GM19395 (cell line): ENCODE measurements at regions not wholly inside any gene's neighbourhood (a gene's known extent, or its start where the extent isn't known, plus 50 kb on each side); places are given as distances from the start of the nearest gene placed in this dataset.

Experiments used
- ATAC-seq: cut with Tn5 transposase; IDR thresholded peaks from one replicate; pipeline ENCODE4 v1.9.1; 2021; ENCODE audit warnings: mild to moderate bottlenecking, moderate library complexity; ENCODE audit not compliant: unreplicated experiment

DNA sequence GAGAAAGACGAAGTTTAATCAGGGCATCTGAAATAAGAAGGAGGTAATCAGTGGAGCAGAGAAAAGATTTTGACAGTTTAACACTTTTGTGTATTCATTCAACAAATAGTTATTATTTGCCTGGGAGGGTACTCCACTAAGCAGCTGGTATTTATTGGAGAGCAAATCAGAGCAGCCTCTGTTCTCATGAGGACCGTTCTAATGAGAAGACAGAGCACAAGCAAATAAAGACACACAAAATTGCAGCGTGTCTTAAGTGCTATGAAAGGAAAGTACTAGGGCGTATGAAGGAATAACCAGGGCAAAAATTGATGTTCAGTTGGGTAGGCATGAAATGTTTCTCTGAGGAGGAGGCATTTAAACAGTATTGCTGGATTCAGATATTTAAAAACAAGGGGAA, 302.9 kb upstream of the RARB start:
- ATAC-seq = no peak

DNA sequence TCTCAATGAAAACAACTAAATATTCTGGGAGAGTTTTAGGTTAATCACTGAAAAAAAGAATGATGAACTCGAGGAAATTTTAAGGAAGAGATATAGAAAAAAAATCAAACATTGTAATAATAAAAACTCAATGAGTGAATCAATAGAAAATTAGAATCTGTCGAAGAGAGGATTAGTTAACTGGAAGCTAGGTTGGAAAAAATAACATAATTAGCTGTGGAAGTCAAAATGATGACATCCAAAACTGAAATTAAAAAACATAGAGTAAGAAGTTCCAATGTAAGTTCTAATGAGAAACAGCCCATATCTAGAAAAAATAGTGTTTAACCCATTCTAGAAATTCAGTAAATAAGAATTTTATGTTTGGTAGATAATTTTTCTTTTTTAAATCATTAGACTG, 299.3 kb upstream of the RARB start:
- ATAC-seq = no peak

DNA sequence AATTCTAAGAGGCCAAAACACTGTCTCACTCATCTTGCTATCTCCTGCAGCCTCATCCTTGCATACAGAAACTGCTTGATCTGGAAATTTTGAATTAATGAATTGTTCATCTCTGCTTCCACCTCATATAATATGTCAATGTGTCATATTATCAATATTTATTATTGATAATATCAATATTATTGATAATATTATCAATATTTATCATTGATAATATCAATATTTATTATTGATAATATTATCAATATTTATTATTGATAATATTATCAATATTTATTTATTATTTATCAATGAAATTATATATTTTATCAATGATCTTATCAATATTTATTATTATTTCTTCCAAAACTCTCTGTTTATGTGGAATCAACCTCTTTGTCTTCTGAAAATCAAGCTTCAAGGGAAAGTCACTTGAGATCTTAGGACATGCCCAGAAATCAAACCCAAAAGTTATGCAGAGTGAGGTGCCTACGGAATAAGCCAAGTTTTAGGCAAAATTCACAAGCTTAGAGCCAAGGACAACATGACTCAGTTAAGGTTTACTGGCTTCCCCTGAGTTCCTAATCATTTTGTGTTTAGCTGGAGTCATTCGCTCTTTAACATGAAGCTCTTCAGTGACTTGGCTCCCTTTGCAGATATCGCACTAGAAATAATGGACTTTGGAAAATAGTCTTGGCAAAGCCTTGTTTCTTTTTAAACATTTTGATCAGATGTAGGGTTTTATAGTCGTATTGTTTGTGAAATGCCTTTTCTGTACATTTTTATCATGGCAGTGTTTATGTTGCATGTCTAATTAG, 297.1 kb upstream of the RARB start:
- no peak for ATAC-seq

DNA sequence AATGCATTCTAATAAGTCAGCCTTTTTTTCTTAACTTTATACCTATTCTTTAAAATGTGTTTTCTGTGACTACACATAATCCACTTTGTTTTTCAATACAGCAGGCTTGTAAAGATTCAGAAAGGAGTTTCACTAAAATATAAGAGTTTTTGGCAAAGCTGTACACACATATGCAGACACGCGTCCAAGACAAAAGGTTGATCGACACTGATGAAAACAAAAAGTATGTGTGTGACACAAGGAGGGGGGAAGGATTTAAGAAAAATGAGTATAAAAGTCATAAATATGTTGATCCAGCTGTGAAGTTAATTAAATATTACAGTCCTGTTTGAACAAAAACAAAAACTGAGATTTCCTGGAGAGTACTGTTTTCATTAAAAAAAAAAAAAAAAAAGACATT, 294.5 kb upstream of the RARB start:
- ATAC-seq = no peak

DNA sequence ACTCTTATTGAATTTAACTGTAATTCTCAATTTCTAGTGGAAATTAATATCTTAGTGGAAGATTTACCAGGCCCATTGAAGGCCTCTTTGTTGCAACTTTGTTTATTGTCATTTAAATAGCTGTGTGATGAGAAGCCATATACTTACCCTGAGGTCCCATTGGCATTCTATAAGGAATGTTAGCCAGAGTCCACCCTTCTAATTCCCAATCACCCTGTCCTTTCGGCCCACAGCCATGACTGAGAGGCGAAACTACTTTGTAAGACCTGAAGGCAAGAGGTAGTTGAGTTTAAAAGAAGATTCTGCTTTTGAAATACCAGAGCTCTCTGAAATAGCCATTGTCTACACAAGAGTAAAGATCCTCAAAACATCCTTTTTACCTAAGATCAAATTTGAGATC, 290.5 kb upstream of the RARB start:
- ATAC-seq = no peak

DNA sequence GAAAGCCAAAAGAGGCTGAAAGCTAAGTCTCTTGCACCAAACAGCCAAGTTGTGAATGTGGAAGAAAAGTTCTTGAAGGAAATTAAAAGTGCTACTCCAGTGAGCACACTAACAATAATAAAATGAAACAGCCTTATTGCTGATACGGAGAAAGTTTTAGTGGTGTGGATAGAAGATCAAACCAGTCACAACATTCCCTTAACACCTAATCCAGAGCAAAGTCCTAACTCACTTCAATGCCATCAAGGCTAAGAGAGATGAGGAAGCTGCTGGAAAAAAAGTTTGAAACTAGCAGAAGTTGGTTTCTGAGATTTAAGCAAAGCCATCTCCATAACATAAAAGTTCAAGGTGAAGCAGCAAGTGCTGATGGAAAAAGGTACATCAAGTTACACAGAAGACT, 288.8 kb upstream of the RARB start:
- no peak for ATAC-seq

DNA sequence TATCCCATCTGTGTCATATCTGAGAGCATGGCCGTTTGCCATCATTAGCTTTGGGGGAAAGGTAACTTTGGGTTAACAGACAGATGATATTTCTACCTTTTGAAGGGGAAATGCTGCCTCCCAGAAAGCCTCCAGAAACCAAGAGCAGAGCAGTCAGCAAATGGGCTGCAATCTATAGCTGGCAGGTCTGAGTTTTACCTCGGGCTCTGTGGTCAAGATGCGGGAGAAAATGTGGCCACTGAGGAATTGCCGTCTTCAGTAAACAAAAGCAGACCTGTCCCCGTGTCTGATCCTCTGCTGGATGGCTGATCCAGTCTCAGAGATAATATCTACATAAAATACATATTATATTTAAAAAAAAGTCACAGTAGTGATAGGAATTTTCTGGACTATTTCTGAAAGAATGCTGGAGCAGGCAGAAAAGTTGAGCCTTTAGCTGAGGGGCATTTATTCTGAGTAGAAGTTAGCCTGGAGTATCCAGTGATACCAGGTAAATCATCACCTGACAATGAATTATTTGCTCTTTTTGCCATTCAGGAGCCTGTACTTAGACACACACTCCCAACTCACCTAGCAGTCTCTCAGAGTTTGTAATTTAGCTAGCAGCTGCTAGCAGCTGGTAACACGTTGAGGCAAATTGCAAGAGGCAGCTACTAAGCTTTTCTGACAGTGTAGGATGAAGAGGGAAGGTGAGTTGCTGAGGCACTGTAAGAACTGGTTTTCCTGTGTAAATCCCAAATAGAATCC, 285.3 kb upstream of the RARB start:
- ATAC-seq = no peak

DNA sequence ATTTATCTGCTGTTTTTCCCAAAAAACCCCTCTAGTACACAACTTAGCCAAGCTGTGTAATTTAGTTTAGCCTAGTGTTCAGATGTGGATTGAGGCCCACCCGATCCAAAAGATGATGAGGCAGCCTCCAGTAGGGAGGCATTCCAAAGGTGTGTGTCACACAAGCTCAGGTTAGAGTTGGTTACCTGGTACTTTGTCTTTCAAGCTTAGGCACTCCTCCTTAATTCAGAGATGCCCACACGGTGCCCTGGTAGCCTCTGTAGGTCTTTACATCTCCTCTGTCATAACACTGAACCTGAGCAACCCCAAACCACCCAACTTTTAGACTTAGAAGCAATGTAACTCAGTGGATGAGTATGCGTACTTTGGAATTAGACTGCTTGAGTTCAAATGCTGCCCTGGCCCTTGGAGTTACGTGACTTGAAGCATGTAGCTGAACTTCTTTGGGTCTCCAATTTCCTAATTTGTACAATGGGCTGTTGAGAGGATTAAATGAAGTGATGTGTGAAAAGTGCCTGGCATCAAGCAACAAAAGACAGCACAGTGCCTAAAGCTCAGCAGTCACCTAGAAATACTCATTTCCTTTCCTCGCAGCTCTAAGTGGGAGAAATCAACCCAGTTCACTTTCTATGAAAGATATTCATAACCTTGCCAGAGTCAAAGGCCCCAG, 284.6 kb upstream of the RARB start:
- ATAC-seq = no peak

DNA sequence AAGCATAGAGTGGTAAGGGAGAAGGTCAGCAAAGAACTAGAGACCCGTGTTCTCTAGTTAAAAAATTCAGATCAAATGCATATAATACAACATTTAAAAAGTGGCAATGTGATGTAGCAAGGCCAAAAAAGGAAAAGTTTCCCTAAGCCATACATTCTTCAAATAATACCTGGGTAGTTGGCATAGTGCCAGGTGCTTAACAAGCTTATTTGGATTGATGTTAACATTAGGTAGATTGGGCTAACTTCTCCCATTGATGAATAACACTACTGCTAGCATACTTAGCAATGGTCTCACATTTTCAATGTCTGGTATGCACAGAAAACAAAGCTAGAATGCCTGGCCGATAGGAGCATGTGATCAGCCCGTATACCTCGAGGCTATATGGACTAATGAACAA, 283.6 kb upstream of the RARB start:
- ATAC-seq = no peak

DNA sequence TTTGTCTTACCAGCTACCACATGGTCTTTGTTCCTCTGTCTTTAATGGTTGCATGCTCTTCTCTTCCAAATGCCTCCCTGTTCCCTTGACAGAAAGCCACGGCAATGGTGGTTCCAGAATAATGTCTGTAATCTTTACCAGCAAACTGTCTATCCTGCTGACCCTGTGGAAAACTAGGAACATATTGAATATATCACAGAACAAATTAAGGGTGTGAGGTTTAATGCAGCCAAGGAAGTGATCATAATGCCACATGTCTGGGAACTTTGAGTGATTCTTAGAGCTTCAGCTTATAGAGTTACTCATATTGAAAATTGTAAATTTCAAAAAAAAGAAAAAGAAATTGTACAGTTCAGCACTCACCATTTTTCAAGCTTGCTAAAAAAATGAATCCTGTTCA, 282.9 kb upstream of the RARB start:
- no peak for ATAC-seq

DNA sequence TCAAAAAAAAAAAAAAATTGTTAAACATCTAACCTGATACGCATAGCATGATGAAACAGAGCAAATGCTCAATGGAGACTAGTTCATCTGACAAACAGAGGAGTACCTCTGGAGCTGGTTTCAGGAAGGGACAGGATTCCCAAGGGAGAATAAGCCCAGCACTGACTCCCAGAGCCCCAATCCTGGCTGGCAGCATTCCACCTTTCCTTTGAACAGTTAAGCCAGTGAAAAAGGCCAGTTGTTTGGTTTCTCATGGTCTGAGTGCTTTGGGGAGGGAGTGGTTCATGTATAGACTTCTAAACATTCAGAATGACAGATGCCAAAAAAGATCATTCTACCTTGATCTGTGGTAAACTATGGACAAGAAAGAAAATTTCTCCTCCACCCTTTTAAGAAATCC, 277.9 kb upstream of the RARB start:
- ATAC-seq = no peak

DNA sequence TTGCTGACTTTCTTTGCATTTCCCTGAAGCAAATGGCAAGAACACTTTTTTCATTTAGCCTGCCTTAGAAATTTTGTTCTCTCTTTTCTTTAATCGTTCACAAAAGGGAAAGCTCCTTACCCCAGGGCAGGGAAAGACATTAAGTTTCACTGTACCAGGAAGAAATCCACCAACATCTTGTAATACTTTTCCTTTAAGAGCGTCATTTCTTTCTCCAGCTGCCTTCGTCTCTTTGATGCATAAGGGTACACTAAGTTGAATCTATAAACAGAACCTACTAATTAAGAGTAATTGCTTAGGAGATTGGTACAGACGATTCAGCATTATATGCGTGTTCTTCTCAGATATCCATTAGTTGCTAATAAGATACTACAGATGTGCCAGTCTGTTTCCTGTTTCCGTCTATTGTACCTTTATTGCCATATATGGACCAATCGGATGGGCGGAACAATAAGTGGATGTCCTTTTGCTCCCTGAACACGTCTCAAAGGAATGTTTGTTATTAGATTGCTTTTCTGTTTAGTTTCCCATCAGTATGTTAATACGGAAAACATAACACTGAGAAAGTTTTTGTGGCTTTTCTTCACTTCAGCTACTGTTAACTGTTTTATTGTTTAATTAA, 276.7 kb upstream of the RARB start:
- ATAC-seq = no peak

DNA sequence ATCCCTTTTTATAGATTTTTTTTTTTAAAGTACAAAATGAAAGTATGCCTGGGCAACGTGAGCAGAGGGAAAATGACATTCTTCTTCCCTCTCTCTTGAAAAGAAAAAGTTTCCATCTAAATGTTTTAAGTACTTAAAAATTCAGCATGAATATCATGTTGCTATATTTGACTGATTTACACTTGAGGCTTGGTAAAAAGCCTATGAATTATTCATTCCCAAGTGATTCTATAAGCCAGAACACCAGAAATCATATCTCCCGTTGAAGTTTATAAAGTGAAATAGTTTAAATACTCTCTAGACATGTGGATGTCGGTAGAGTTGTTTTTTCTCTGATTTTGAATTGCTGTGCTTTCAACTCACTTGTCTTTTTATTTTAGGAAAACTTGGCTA, 276.2 kb upstream of the RARB start:
- no peak for ATAC-seq

DNA sequence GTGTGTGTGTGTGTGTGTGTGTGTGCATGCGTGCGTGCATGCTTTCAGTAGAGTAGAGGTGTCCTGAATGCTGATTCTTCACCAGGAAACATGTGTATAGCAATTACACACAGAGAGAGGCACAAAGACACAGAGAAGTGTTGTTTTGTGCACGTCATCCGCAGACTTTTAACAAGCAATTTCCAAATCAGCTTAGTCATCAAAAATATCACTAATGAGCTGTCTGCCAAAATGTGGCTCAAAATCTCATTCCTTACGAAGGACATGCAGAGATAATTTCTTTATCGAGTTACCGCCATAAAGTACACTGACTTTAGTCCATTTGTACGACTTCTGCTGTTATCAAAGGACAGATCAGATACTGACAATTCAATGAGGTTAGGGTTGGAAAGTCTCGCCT, 274.9 kb upstream of the RARB start:
- ATAC-seq = no peak

DNA sequence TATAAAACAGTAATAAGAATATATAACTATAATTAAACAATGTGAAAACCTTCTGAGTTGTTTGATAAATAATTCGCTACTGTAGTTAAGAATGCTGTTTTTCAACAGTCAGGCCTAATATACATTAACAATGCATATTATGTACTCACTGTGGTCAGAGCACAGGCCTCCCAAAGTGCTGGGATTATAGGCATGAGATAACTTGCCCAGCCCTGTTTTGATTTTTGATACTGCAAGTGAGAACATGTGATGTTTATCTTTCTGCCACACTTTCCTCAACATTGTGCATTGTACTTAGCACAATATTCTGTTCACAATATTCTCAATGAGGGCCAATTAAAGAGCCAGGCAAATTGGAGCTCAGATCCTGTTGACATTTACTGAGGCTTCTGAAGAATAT, 274.5 kb upstream of the RARB start:
- no peak for ATAC-seq

DNA sequence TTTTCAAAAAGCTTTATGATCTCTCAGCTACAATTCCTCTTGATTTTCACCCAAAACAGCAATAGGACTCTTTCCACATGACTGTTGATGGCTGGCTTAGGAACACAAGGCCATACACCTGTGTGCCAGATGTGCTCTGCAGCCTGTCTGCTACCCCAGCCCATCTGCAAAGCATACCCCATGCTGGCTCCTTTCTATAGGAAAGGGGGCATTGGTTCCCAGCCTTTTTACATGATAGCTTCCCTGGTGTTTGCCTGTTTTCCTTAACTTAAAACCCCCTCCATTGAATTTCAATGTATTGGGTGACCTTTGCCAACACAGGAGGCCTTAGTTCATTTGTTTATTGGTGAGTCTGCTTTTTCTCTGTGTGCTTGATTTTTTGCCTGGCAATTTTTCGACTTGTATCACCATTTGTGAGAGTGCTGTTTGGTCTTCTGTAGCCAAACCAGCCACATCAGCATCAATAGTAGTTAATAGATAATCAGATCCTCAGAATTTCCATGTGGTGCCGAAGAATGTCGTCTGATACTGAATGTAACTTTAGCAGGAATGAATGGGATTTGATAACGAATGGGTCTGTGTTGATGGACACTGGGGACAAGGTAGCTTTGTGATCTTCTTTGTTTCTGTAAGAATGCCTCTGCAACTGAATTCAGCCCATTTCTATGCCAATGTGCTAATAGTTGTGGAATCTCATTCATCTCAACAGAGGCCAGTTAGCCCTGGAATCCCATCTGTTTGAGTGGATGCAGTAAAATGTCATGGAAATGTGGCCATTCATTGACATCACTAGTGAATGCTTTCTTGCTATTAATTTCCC, 272.2 kb upstream of the RARB start:
- no peak for ATAC-seq

DNA sequence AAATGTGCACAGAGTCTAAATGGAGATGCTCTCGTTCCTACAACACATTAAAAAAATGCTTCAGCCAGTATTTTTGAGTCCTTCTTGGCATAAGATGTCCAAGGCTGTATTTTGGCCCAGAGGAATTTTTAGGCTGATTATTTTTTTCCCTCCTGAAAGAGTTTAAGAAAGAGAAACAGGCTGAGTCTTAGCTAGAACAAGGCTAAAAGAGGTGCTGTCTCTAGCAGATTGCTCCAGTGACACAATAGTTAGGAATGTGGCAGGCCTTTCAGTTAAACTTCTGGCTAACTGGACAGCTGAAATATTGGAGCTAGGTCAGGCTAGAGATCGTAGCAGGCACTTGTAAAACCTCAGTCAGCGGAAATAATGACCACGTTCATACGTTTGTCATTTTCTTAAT, 271.4 kb upstream of the RARB start:
- no peak for ATAC-seq

DNA sequence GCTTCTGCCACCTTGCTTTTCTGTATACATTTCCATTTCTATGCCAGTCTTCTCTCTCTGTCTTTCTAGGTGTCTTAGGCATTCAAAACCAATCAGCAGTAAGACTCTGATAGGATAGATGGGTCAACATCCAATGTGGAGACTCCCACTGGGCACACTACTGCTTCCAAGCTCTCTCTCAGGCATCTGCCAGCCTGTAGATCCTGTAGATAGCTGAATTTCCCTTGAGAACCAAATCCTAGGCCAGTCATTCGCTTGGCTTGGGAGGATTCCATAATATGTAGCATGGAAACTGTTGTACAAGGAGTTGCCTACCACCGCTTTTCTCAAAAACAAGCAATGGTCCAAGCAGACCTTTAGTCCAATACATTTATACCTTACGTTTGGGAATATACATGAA, 262.8 kb upstream of the RARB start:
- ATAC-seq = no peak

DNA sequence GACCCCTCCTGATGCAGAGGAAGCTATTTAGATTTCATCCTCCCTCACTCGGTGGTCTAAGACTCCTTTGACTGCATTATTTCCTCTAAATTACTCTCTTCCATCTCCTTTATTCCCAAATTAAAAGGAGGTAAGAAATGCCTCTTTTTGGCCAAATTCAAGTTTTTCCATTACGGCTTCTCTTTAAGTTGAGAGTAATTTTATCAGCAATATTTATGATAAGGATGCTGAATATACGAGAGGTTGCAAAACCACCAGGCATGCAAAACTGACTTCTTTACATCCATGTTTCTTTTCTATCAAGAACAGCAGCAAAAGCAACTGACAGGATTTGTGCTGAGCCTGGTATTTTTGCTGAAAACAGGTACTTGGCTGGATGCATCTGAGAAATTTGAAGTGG, 262.0 kb upstream of the RARB start:
- no peak for ATAC-seq

DNA sequence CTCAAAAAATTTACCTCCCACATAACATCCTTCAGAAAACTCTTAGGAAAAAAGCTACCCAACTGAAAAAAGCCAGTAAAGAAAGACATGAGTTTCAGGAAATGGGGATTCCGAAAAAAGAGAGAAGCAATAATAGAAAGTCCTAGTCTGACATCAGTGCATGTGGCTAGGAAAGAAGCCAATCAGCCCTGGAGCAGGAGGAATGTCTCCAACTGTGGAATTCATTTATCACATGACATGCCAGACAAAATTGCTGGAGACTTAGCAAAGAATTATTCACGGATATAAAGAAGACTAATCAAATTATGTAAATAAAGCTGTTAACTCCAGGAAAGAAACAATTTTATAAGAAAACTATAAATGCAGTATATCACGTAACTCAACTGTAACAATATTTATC, 258.9 kb upstream of the RARB start:
- no peak for ATAC-seq

DNA sequence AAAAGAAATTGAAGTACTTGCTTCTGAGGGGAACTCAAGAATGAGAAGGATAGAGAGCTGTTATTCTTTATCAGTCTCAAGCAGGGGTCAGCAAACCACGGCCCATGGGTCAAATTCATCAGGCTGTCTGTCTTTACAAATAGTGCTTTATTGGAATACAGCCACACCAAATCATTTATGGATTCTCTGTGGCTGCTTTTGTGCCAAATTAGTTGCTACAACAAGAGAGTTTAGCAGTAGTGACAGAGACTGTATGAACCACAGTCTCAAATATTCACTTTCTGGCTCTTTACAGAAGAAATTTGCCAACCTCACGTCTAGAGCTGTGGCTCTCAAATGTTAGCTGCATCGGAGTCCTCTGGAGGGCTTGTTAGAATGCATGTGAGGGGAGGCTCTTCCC, 258.0 kb upstream of the RARB start:
- no peak for ATAC-seq
